Panc1 (cell line): ENCODE measurements at regions not wholly inside any gene's neighbourhood (a gene's known extent, or its start where the extent isn't known, plus 50 kb on each side); places are given as distances from the start of the nearest gene placed in this dataset.

Experiments used
- ATAC-seq: fragments of 200-7000 bp; cut with Tn5 transposase; 2 replicates; pipeline ENCODE4 v1.9.1; 2020; ENCODE audit warnings: mild to moderate bottlenecking, moderate library complexity
- BruUV-seq: library from RNA; stranded (reverse); fragments of 400-500 nt; replicated peaks from 2 replicates; lab custom pipeline; 2021; lab: Mats Ljungman, UMichigan
- CTCF ChIA-PET: fragments of 300-600 bp; sonication (Branson Sonifier 250); formaldehyde crosslinking; loops from one replicate; lab custom pipeline; 2022; ENCODE audit warnings: antibody characterized with exemption; lab: Charles Lee
- POLR2A ChIA-PET: fragments of 300-600 bp; sonication (Branson Sonifier 250); formaldehyde crosslinking; loops from one replicate; lab custom pipeline; 2022; ENCODE audit warnings: antibody characterized with exemption; lab: Charles Lee
- DNase-seq: peaks from one replicate; pipeline ENCODE4 v3.0.0-alpha.2; 2010; ENCODE audit warnings: low read depth, low spot score
- H3K27ac ChIP-seq: 2 replicates; pipeline ENCODE4 v1.5.1; 2011; ENCODE audit warnings: mild to moderate bottlenecking, low read length, inconsistent platforms
- H3K27me3 ChIP-seq: fragments of 200-500 bp; sonication (Bioruptor generic); 2 replicates; pipeline ENCODE4 v1.6.0; 2014; ENCODE audit warnings: low read length, inconsistent platforms; ENCODE audit not compliant: control insufficient read depth, insufficient read depth
- H3K36me3 ChIP-seq: fragments of 200-500 bp; sonication (Bioruptor generic); 2 replicates; pipeline ENCODE4 v1.5.1; 2014; ENCODE audit warnings: inconsistent platforms, mild to moderate bottlenecking, low read length, moderate library complexity; ENCODE audit not compliant: control insufficient read depth, insufficient read depth
- H3K4me1 ChIP-seq: 2 replicates; pipeline ENCODE4 v1.5.1; 2011; ENCODE audit warnings: inconsistent platforms, mild to moderate bottlenecking, low read length, moderate library complexity; ENCODE audit not compliant: control insufficient read depth, insufficient read depth
- H3K4me3 ChIP-seq, 2 experiments: 2 replicates each; pipeline ENCODE4 v1.5.1; 2011 to 2012; ENCODE audit warnings: low read depth in 2 of 2, low read length in 2 of 2, mild to moderate bottlenecking in 2 of 2, inconsistent platforms in 1 of 2, moderate library complexity in 1 of 2
- H3K9me3 ChIP-seq: fragments of 200-500 bp; sonication (Bioruptor generic); 2 replicates; pipeline ENCODE4 v1.5.1; 2014; ENCODE audit warnings: low read depth, mild to moderate bottlenecking, inconsistent platforms, low read length, moderate library complexity; ENCODE audit not compliant: control insufficient read depth, insufficient read depth
- CTCF ChIP-seq: fragments of 450-650 bp; IDR thresholded peaks from 2 replicates; pipeline ENCODE4 v1.5.1; 2017; ENCODE audit warnings: mild to moderate bottlenecking
- POLR2AphosphoS5 ChIP-seq: IDR thresholded peaks from 2 replicates; pipeline ENCODE4 v1.6.1; 2012; ENCODE audit warnings: mild to moderate bottlenecking, low read depth, low read length, moderate library complexity
- REST ChIP-seq, 2 experiments: IDR thresholded peaks; 2 replicates each; pipeline ENCODE4 v1.6.1; 2011 to 2012; ENCODE audit warnings: low read depth in 2 of 2, control low read depth in 1 of 2, low read length in 1 of 2, mild to moderate bottlenecking in 1 of 2, moderate library complexity in 1 of 2; ENCODE audit not compliant: insufficient read depth in 1 of 2
- SIN3A ChIP-seq: IDR thresholded peaks from 2 replicates; pipeline ENCODE4 v1.6.1; 2012; ENCODE audit warnings: low read depth, mild to moderate bottlenecking, low read length, moderate library complexity, borderline replicate concordance; ENCODE audit not compliant: insufficient read depth
- TCF7L2 ChIP-seq: IDR thresholded peaks from 2 replicates; pipeline ENCODE4 v1.6.1; 2011; ENCODE audit warnings: mild to moderate bottlenecking, low read depth, low read length, inconsistent platforms
- in situ Hi-C: cut with HindIII; loops from 2 replicates; pipeline ENCODE4 v1.10.0; 2016; ENCODE audit warnings: low sequenced_read_pairs, low pct_unique_long_range_greater_than_20kb
- intact Hi-C: fragments of 100-400 bp; cut with micrococcal nuclease; formaldehyde crosslinking; loops from one replicate; pipeline ENCODE4 v1.10.0; 2022; ENCODE audit not compliant: unreplicated experiment

- ChIA-PET POLR2A (no interaction called here), CTCF (no interaction called here)
- no peaks in the 10 kb centered on the region for H3K9me3 ChIP-seq
- DNase-seq, result no peak
- no peak overlapping the region for H3K4me3 ChIP-seq
- no peaks in the 10 kb centered on the region for H3K27me3 ChIP-seq
- no peaks in the 10 kb centered on the region; the same call in 1 of the 2 replicates for H3K4me1 ChIP-seq
- in situ Hi-C loops (no loop called here), intact Hi-C loops (no loop called here)
- ATAC-seq, result no peak
- no peak for TF ChIP-seq TCF7L2
- TF ChIP-seq REST (IDR thresholded peaks at IDR 0.05; ENCODE audit: insufficient read depth in 1 of 2, low read depth in 2 of 2, low read length in 1 of 2), result no peak
- TF ChIP-seq SIN3A, result no peak
- no peak for TF ChIP-seq POLR2AphosphoS5
- no peak overlapping the region for H3K27ac ChIP-seq
- no TSS peak for BruUV-seq
- H3K36me3 ChIP-seq, result no peaks in the 10 kb centered on the region
These were observed 67.8 kb upstream of the SORBS2 start for GRCh38 chr4:185879666-185880312.

- Histone ChIP-seq H3K4me1 (no peaks in the 10 kb centered on the region; the same call in 1 of the 2 replicates), H3K36me3 (no peaks in the 10 kb centered on the region), H3K4me3 (no peak overlapping the region), H3K9me3 (no peaks in the 10 kb centered on the region), H3K27ac (no peak overlapping the region), H3K27me3 (no peaks in the 10 kb centered on the region)
- in situ Hi-C loops, result no loop called here
- intact Hi-C loops, result no loop called here
- ATAC-seq, result no peak
- TF ChIP-seq SIN3A, result no peak
- TF ChIP-seq CTCF, result no peak
- no peak for TF ChIP-seq TCF7L2
- TF ChIP-seq POLR2AphosphoS5, result no peak
- TF ChIP-seq REST (IDR thresholded peaks at IDR 0.05; ENCODE audit: insufficient read depth in 1 of 2, low read depth in 2 of 2, low read length in 1 of 2), result no peak
- CTCF ChIA-PET, result no interaction called here
- BruUV-seq, result no TSS peak
- POLR2A ChIA-PET, result no interaction called here
- DNase-seq, result no peak
These were observed 68.6 kb upstream of the SORBS2 start for GRCh38 chr4:185880571-185880970.
